IMR-90 (cell line): ENCODE measurements at regions not wholly inside any gene's neighbourhood (a gene's known extent, or its start where the extent isn't known, plus 50 kb on each side); places are given as distances from the start of the nearest gene placed in this dataset.
A peak's percentile ranks its signal among the peaks of the same experiment; 100 is the strongest.

Experiments used
- ATAC-seq: fragments of 200-7000 bp; cut with Tn5 transposase; 2 replicates; pipeline ENCODE4 v1.9.1; 2020; ENCODE audit warnings: low read depth, mild to moderate bottlenecking, moderate library complexity
- BruUV-seq: library from RNA; stranded (reverse); fragments of 400-500 nt; replicated peaks from 2 replicates; lab custom pipeline; 2021; lab: Mats Ljungman, UMichigan
- CTCF ChIA-PET: fragments of 300-600 bp; formaldehyde crosslinking; extraction: SDS; loops from one replicate; lab custom pipeline; 2021; ENCODE audit warnings: antibody characterized with exemption; lab: Yijun Ruan, JAX
- POLR2A ChIA-PET: fragments of 300-600 bp; sonication (Branson Sonifier 250); formaldehyde crosslinking; loops from one replicate; lab custom pipeline; 2022; ENCODE audit warnings: antibody characterized with exemption; ENCODE audit not compliant: unreplicated experiment; lab: Charles Lee
- DNase-seq: peaks from one replicate; pipeline ENCODE4 v3.0.0; 2013
- H2AFZ ChIP-seq: replicated peaks from 2 replicates; pipeline ENCODE3; 2013; ENCODE audit warnings: low read length, mild to moderate bottlenecking; ENCODE audit not compliant: poor library complexity
- H2AK5ac ChIP-seq: 2 replicates; pipeline ENCODE4 v1.6.1; 2013; ENCODE audit warnings: low read depth, low read length, inconsistent platforms
- H2AK9ac ChIP-seq: replicated peaks from 2 replicates; pipeline ENCODE3; 2013; ENCODE audit warnings: mild to moderate bottlenecking, low read depth, low read length, moderate library complexity; ENCODE audit not compliant: poor library complexity
- H2BK120ac ChIP-seq: 2 replicates; pipeline ENCODE4 v1.6.1; 2013; ENCODE audit warnings: low read depth, low read length, inconsistent platforms
- H2BK15ac ChIP-seq: 3 replicates; pipeline ENCODE4 v1.6.1; 2013; ENCODE audit warnings: low read depth, low read length, inconsistent platforms
- H2BK20ac ChIP-seq: 2 replicates; pipeline ENCODE4 v1.6.1; 2013; ENCODE audit warnings: low read depth, mild to moderate bottlenecking, inconsistent platforms, low read length, moderate library complexity
- H2BK5ac ChIP-seq: 2 replicates; pipeline ENCODE4 v1.6.1; 2013; ENCODE audit warnings: mild to moderate bottlenecking, low read depth, low read length, inconsistent platforms; ENCODE audit not compliant: poor library complexity, severe bottlenecking
- H3K14ac ChIP-seq: replicated peaks from 2 replicates; pipeline ENCODE4 v1.6.1; 2013; ENCODE audit warnings: low read depth, low read length, inconsistent platforms
- H3K18ac ChIP-seq: 2 replicates; pipeline ENCODE4 v1.6.1; 2013; ENCODE audit warnings: low read depth, low read length, control low read depth
- H3K23ac ChIP-seq: 2 replicates; pipeline ENCODE4 v1.6.1; 2013; ENCODE audit warnings: low read depth, low read length, inconsistent platforms
- H3K27ac ChIP-seq: 2 replicates; pipeline ENCODE4 v1.5.1; 2013; ENCODE audit warnings: mild to moderate bottlenecking, control low read depth, low read length; ENCODE audit not compliant: insufficient read depth
- H3K27me3 ChIP-seq: 2 replicates; pipeline ENCODE4 v1.6.1; 2013; ENCODE audit warnings: low read length; ENCODE audit not compliant: control insufficient read depth, insufficient read depth
- H3K36me3 ChIP-seq: 2 replicates; pipeline ENCODE4 v1.6.1; 2013; ENCODE audit warnings: low read length, mixed read lengths; ENCODE audit not compliant: control insufficient read depth, insufficient read depth
- H3K4ac ChIP-seq: 2 replicates; pipeline ENCODE4 v1.6.1; 2013; ENCODE audit warnings: low read depth, low read length, inconsistent platforms
- H3K4me1 ChIP-seq: 2 replicates; pipeline ENCODE4 v1.6.1; 2013; ENCODE audit warnings: low read length, mixed read lengths; ENCODE audit not compliant: control insufficient read depth, insufficient read depth
- H3K4me2 ChIP-seq: 2 replicates; pipeline ENCODE4 v1.6.1; 2013; ENCODE audit warnings: low read depth, mild to moderate bottlenecking, control low read depth, low read length, moderate library complexity
- H3K4me3 ChIP-seq: 2 replicates; pipeline ENCODE4 v1.5.1; 2013; ENCODE audit warnings: low read depth, mild to moderate bottlenecking, control low read depth, low read length, moderate library complexity; ENCODE audit not compliant: insufficient read depth
- H3K56ac ChIP-seq: 2 replicates; pipeline ENCODE4 v1.6.1; 2013; ENCODE audit warnings: low read length, inconsistent platforms; ENCODE audit not compliant: insufficient read depth; ENCODE audit errors: extremely low read depth
- H3K79me1 ChIP-seq, 2 experiments: 2 replicates each; pipeline ENCODE4 v1.6.1; 2013; ENCODE audit warnings: low read length in 2 of 2, inconsistent platforms in 1 of 2, low read depth in 1 of 2
- H3K9ac ChIP-seq: 2 replicates; pipeline ENCODE4 v1.6.1; 2013; ENCODE audit warnings: low read depth, low read length, control low read depth
- H3K9me1 ChIP-seq: 2 replicates; pipeline ENCODE4 v1.6.1; 2013; ENCODE audit warnings: low read length, inconsistent platforms; ENCODE audit not compliant: insufficient read depth
- H3K9me3 ChIP-seq: 2 replicates; pipeline ENCODE4 v1.6.1; 2013; ENCODE audit warnings: low read length; ENCODE audit not compliant: control insufficient read depth, insufficient read depth
- H4K20me1 ChIP-seq: 2 replicates; pipeline ENCODE4 v1.6.1; 2013; ENCODE audit warnings: low read length, inconsistent platforms; ENCODE audit not compliant: insufficient read depth
- H4K5ac ChIP-seq: 2 replicates; pipeline ENCODE4 v1.6.1; 2013; ENCODE audit warnings: mild to moderate bottlenecking, low read depth, low read length, control low read depth
- H4K8ac ChIP-seq, 2 experiments: 2 replicates each; pipeline ENCODE4 v1.6.1; 2013; ENCODE audit warnings: low read depth in 2 of 2, low read length in 2 of 2, control low read depth in 1 of 2, inconsistent platforms in 1 of 2
- H4K91ac ChIP-seq: 2 replicates; pipeline ENCODE4 v1.6.1; 2013; ENCODE audit warnings: low read depth, low read length, inconsistent platforms; ENCODE audit not compliant: insufficient read depth
- MAZ ChIP-seq: IDR thresholded peaks from 2 replicates; pipeline ENCODE4 v1.6.1; 2012; ENCODE audit warnings: low read depth, mild to moderate bottlenecking, low read length, improper control_type of control experiment, moderate library complexity, borderline replicate concordance
- WGBS, 2 experiments: methylation state at CpG; one replicate each; pipeline versions ENCODE4 v1.1.5 to v1.1.7; 2013; ENCODE audit warnings: missing lambda C conversion rate in 2 of 2; ENCODE audit not compliant: insufficient read length in 1 of 2; ENCODE audit errors: extremely low coverage in 2 of 2; 5-methylcytosine and 5-hydroxymethylcytosine counted together
- dilution Hi-C: fragments of 300-500 bp; cut with HindIII; formaldehyde crosslinking; loops from one replicate; pipeline ENCODE4 v1.14.3; 2018; ENCODE audit warnings: low sequenced_read_pairs; ENCODE audit not compliant: unreplicated experiment
- in situ Hi-C: fragments of 300-500 bp; cut with MboI; formaldehyde crosslinking; loops from 3 replicates; pipeline ENCODE4 v1.14.3; 2019; ENCODE audit warnings: low sequenced_read_pairs, inconsistent platforms, mixed read lengths
- intact Hi-C: fragments of 100-400 bp; cut with micrococcal nuclease; formaldehyde crosslinking; loops from 2 replicates; pipeline ENCODE4 v1.10.0; 2022

GRCh38 chr5:34523387-34523726 is 132.8 kb upstream of the RAI14 start:
- Histone ChIP-seq H4K20me1 (no peaks in the 10 kb centered on the region), H2BK20ac (peak overlapping the region; percentile 83; the same call in 1 of the 2 replicates), H3K4ac (peak overlapping the region; percentile 54; the same call in 1 of the 2 replicates), H3K9ac (no peak overlapping the region; the same call in 1 of the 2 replicates), H4K5ac (no peak overlapping the region), H3K27me3 (no peaks in the 10 kb centered on the region), H2AFZ (no peak overlapping the region), H3K9me1 (peaks cover 19% of the 10 kb centered on the region; the same call in 1 of the 2 replicates), H2BK15ac (peak overlapping the region; percentile 71; the same call in 1 of the 3 replicates), H3K23ac (peak overlapping the region; percentile 50; the same call in 1 of the 2 replicates), H4K91ac (peak overlapping the region; percentile 86), H2AK5ac (no peak overlapping the region), H4K8ac (peak overlapping the region in 1 of 2 experiments; percentile 60; a peak in 2 of 4 replicates), H3K27ac (peak overlapping the region; percentile 3; the same call in 1 of the 2 replicates), H3K9me3 (no peaks in the 10 kb centered on the region), H2BK5ac (peak overlapping the region; percentile 95), H3K36me3 (no peaks in the 10 kb centered on the region), H3K18ac (peak overlapping the region; percentile 5; the same call in 1 of the 2 replicates), H3K4me3 (no peak overlapping the region), H3K14ac (peak overlapping the region; percentile 77; the same call in 1 of the 2 replicates), H2BK120ac (peak overlapping the region; percentile 90), H2AK9ac (no peak overlapping the region), H3K4me1 (peaks cover 14% of the 10 kb centered on the region), H3K79me1 (peaks cover 0 to 24% of the 10 kb centered on the region in 2 experiments; a peak in 2 of 4 replicates), H3K56ac (no peak overlapping the region), H3K4me2 (no peak overlapping the region)
- DNase-seq (no peak), ATAC-seq (peak; percentile 12)
- no peak for TF ChIP-seq MAZ
- dilution Hi-C loops (no loop called here), in situ Hi-C loops (no loop called here), intact Hi-C loops (loop anchor here (1.0 to 10.0 kb wide), 5 partner anchors 37 to 375 kb away; partner anchors contain the start of gene RAI14)
- POLR2A ChIA-PET = interaction anchor here (0.6 kb wide), 1 partner anchor 375 kb away, joined by 3 read pairs; no protein-coding TSS in a partner anchor
- no CpG with 5 or more reads among the region's 1 CpG for WGBS, 2 experiments
- no TSS peak for BruUV-seq
- CTCF ChIA-PET = interaction anchor here (0.7 to 2.2 kb wide), 4 partner anchors 19 to 375 kb away, joined by 3 to 11 read pairs (median 3); no protein-coding TSS in a partner anchor
